ENCODE measurements at regions not wholly inside any gene's neighbourhood (a gene's known extent, or its start where the extent isn't known, plus 50 kb on each side); places are given as distances from the start of the nearest gene placed in this dataset.

- DNase-seq: no peak
Measured at GRCh38 chr1:38375035-38375434, 328.4 kb upstream of the POU3F1 start.

GRCh38 chr1:38371505-38371844 is 324.9 kb upstream of the POU3F1 start:
- DNase-seq: no peak

GRCh38 chr1:38370716-38371504 is 324.3 kb upstream of the POU3F1 start:
- DNase-seq: no peak

- DNase-seq: no peak
Measured at GRCh38 chr1:38365242-38365641, 318.6 kb upstream of the POU3F1 start.

GRCh38 chr1:38361566-38361965 is 315.0 kb upstream of the POU3F1 start:
- DNase-seq: no peak

- no peak for DNase-seq
Measured at GRCh38 chr1:38360807-38361206, 314.2 kb upstream of the POU3F1 start.

- DNase-seq: no peak
Measured at GRCh38 chr1:38353956-38354355, 307.4 kb upstream of the POU3F1 start.

GRCh38 chr1:38352869-38353268 is 306.3 kb upstream of the POU3F1 start:
- no peak for DNase-seq

GRCh38 chr1:38347446-38348175 is 301.0 kb upstream of the POU3F1 start:
- no peak for DNase-seq

- no peak for DNase-seq
Measured at GRCh38 chr1:38344716-38345115, 298.1 kb upstream of the POU3F1 start.

GRCh38 chr1:38341694-38342093 is 295.1 kb upstream of the POU3F1 start:
- no peak for DNase-seq

GRCh38 chr1:38340409-38340808 is 293.8 kb upstream of the POU3F1 start:
- no peak for DNase-seq

GRCh38 chr1:38337711-38338110 is 291.1 kb upstream of the POU3F1 start:
- DNase-seq: no peak

GRCh38 chr1:38336961-38337360 is 290.4 kb upstream of the POU3F1 start:
- DNase-seq: no peak

GRCh38 chr1:38336301-38336923 is 289.8 kb upstream of the POU3F1 start:
- DNase-seq: no peak

- DNase-seq: no peak
Measured at GRCh38 chr1:38334930-38335592, 288.5 kb upstream of the POU3F1 start.

- no peak for DNase-seq
Measured at GRCh38 chr1:38332649-38333310, 286.2 kb upstream of the POU3F1 start.

- no peak for DNase-seq
Measured at GRCh38 chr1:38331496-38332210, 285.1 kb upstream of the POU3F1 start.

- DNase-seq: no peak
Measured at GRCh38 chr1:38330799-38331198, 284.2 kb upstream of the POU3F1 start.

GRCh38 chr1:38329644-38330043 is 283.1 kb upstream of the POU3F1 start:
- DNase-seq: no peak

- DNase-seq: no peak
Measured at GRCh38 chr1:38328278-38329035, 281.9 kb upstream of the POU3F1 start.
